ENCODE measurements at regions not wholly inside any gene's neighbourhood (a gene's known extent, or its start where the extent isn't known, plus 50 kb on each side); places are given as distances from the start of the nearest gene placed in this dataset.

DNA sequence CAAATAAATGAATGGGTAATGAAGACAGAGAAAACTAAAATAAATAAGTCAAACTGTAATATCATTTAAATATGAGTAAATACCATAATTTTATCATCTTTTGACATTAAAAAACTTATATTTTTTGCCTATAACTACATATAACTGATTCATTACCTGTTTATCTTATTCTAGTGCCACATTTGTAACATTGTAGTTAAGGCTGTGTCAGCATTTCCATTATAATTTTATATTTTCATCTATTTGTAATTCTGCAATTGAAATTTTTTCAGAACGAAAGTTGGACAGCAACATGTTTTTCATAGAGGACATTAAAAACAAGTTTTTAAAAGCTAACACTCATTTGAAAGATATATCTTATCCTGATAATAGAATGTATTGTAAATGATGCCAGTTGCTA is 1286.5 kb downstream of the LRFN5 start:
- no peak for DNase-seq
- Histone ChIP-seq H3K36me3 (no peaks in the 10 kb centered on the region), H3K4me3 (ENCODE audit: low read depth, low read length) (no peak overlapping the region), H3K4me1 (no peaks in the 10 kb centered on the region), H3K9me3 (no peaks in the 10 kb centered on the region), H3K27me3 (no peaks in the 10 kb centered on the region)
- TF ChIP-seq, protein P1, sequence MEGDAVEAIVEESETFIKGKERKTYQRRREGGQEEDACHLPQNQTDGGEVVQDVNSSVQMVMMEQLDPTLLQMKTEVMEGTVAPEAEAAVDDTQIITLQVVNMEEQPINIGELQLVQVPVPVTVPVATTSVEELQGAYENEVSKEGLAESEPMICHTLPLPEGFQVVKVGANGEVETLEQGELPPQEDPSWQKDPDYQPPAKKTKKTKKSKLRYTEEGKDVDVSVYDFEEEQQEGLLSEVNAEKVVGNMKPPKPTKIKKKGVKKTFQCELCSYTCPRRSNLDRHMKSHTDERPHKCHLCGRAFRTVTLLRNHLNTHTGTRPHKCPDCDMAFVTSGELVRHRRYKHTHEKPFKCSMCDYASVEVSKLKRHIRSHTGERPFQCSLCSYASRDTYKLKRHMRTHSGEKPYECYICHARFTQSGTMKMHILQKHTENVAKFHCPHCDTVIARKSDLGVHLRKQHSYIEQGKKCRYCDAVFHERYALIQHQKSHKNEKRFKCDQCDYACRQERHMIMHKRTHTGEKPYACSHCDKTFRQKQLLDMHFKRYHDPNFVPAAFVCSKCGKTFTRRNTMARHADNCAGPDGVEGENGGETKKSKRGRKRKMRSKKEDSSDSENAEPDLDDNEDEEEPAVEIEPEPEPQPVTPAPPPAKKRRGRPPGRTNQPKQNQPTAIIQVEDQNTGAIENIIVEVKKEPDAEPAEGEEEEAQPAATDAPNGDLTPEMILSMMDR (IDR thresholded peaks at IDR 0.05; ENCODE audit: low read depth, low read length): no peak

DNA sequence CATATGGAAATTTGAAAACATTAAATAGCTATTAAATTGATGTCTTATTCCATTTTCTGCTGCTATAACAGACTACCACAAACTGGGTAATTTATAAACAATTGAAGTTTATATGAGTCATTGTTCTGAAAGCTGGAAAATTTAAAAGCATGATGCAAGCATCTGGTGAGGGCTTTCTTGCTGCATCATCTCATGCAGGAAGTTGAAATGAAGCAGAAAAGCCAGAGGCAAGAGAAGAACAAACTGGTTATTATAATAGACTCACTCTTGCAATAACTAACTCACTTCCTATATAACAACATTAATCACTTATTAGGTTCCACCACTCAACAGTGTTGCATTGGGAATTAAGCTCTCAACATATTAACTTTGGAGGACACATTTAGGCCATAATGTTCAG is 1277.4 kb downstream of the LRFN5 start:
- Histone ChIP-seq H3K27me3 (no peaks in the 10 kb centered on the region), H3K9me3 (no peaks in the 10 kb centered on the region), H3K36me3 (no peaks in the 10 kb centered on the region), H3K4me1 (no peaks in the 10 kb centered on the region), H3K4me3 (ENCODE audit: low read depth, low read length) (no peak overlapping the region)
- TF ChIP-seq, protein P1 (IDR thresholded peaks at IDR 0.05; ENCODE audit: low read depth, low read length): no peak
- DNase-seq: no peak

DNA sequence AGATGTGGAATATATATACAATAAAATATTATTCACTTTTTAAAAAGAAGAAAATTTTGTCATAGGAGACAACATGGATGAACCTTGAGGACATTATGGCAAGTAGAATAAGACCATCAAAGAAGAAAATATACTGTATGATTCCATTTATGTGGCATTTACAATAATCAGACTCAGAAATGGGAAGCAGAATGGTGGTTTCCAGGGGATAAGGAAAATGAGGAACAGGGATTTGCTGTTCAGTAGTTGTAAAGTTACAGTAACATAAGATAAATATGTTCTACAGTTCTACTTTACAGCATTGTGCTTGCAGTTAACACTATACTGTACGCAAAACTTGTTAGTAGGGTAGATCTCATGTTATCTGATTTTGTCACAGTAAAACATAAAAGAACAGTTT is 1271.0 kb downstream of the LRFN5 start:
- TF ChIP-seq, protein P1 (IDR thresholded peaks at IDR 0.05; ENCODE audit: low read depth, low read length): no peak
- no peaks in the 10 kb centered on the region for H3K9me3 ChIP-seq

DNA sequence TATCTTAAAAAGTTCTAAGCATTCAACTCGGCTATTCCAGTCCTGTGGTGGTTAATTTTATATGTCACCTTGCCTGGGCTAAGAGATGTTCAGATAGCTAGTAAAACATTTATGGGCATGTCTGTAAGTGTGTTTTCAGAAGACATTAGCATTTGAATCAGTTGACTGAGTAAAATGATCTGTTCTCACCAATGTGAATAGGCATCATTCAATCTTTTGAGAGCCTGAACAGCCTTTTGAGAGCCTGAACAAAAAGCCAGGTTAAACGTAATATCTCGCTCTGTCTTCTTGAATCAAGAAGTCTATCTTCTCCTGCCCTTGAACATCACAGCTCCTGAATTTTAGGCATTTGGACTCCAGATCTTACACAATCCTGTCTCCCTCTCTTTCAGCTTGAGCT is 1266.1 kb downstream of the LRFN5 start:
- H3K4me1 ChIP-seq: no peaks in the 10 kb centered on the region
- TF ChIP-seq, protein P1 (IDR thresholded peaks at IDR 0.05; ENCODE audit: low read depth, low read length): no peak
- H3K4me3 ChIP-seq (ENCODE audit: low read depth, low read length): no peak overlapping the region
- no peak for DNase-seq
- no peaks in the 10 kb centered on the region for H3K27me3 ChIP-seq
- H3K36me3 ChIP-seq: no peaks in the 10 kb centered on the region
- H3K9me3 ChIP-seq: no peaks in the 10 kb centered on the region

More for the DNA sequence above, 1271.0 kb downstream of the LRFN5 start:
- DNase-seq: no peak
- Histone ChIP-seq H3K36me3 (no peaks in the 10 kb centered on the region), H3K4me1 (no peaks in the 10 kb centered on the region), H3K4me3 (ENCODE audit: low read depth, low read length) (no peak overlapping the region), H3K27me3 (no peaks in the 10 kb centered on the region)

DNA sequence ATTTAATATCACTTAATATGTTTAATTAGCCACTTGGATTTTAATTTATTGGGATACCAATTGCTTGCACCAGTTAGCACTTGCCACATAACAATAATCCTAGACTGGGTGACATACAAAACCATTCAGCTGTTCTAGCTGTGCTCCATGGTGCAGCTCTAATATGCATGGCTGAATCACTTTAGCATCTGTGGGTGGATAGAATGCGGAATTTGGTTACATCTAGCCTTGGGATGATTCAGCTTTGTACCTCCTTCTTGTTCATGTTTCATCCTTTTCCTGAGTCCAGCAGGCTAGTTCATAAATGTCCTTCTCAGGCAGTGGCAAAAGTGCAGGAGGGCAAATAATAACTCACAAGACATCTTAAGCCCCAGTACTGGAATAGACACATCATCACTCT is 1263.0 kb downstream of the LRFN5 start:
- TF ChIP-seq, protein P1 (IDR thresholded peaks at IDR 0.05; ENCODE audit: low read depth, low read length): no peak
- no peaks in the 10 kb centered on the region for H3K36me3 ChIP-seq
- H3K27me3 ChIP-seq: no peaks in the 10 kb centered on the region
- H3K9me3 ChIP-seq: no peaks in the 10 kb centered on the region
- H3K4me3 ChIP-seq (ENCODE audit: low read depth, low read length): no peak overlapping the region
- DNase-seq: no peak
- no peaks in the 10 kb centered on the region for H3K4me1 ChIP-seq

DNA sequence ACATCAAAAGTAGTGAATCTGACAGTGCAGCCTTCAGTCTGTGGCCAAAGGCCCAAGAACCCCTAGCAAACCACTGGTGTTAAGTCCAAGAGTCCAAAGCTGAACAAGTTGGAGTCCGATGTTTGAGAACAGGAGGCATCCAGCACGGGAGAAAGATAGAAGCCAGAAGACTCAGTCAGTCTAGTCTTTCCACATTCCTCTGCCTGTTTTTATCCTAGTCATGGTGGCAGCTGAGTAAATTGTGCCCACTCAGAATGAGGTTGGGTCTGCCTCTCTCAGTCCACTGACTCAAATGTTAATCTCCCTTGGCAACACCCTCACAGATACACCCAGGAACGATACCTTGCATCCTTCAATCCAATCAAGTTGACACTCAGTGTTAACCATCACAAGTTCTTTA is 1255.4 kb downstream of the LRFN5 start:
- H3K27me3 ChIP-seq: no peaks in the 10 kb centered on the region
- no peaks in the 10 kb centered on the region for H3K9me3 ChIP-seq
- no peak for DNase-seq
- TF ChIP-seq, protein P1 (IDR thresholded peaks at IDR 0.05; ENCODE audit: low read depth, low read length): no peak
- no peak overlapping the region for H3K4me3 ChIP-seq (ENCODE audit: low read depth, low read length)
- no peaks in the 10 kb centered on the region for H3K36me3 ChIP-seq
- H3K4me1 ChIP-seq: no peaks in the 10 kb centered on the region

Data from BE2C (cell line).